ENCODE measurements at regions not wholly inside any gene's neighbourhood (a gene's known extent, or its start where the extent isn't known, plus 50 kb on each side); places are given as distances from the start of the nearest gene placed in this dataset.

DNA sequence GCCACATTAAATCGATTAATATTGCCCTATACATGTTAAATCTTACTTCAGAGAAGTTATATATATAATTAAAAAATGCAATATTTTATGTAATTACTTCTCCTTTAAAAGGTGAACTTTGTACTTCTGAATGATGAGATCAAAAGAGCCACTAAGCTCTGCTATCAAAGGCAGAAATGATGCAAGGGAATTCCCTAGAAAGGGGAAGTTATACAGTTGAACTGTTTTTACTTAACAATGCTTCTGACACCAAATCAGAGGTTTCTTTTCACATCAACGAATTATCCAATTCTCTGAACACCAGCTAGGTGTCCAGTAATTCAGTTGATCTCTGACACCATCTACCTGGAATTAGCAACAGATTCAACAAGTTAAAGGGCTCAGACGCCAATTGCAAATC is 319.9 kb upstream of the TSHZ2 start:
- no peak overlapping the region for H3K27ac ChIP-seq (ENCODE audit: low read length)
- no peaks in the 10 kb centered on the region for H3K4me1 ChIP-seq (ENCODE audit: control insufficient read depth, insufficient read depth, low read length)
- H3K36me3 ChIP-seq (ENCODE audit: control insufficient read depth, insufficient read depth, low read length), result no peaks in the 10 kb centered on the region
- H3K9me3 ChIP-seq (ENCODE audit: control insufficient read depth, insufficient read depth, low read depth, low read length), result no peaks in the 10 kb centered on the region
- in situ Hi-C loops (cut with HindIII; ENCODE audit: low pct_unique_long_range_greater_than_20kb, low sequenced_read_pairs), result no loop called here
- no peak for ATAC-seq
- intact Hi-C loops (cut with micrococcal nuclease; ENCODE audit: unreplicated experiment), result no loop called here
- TF ChIP-seq, protein P1, sequence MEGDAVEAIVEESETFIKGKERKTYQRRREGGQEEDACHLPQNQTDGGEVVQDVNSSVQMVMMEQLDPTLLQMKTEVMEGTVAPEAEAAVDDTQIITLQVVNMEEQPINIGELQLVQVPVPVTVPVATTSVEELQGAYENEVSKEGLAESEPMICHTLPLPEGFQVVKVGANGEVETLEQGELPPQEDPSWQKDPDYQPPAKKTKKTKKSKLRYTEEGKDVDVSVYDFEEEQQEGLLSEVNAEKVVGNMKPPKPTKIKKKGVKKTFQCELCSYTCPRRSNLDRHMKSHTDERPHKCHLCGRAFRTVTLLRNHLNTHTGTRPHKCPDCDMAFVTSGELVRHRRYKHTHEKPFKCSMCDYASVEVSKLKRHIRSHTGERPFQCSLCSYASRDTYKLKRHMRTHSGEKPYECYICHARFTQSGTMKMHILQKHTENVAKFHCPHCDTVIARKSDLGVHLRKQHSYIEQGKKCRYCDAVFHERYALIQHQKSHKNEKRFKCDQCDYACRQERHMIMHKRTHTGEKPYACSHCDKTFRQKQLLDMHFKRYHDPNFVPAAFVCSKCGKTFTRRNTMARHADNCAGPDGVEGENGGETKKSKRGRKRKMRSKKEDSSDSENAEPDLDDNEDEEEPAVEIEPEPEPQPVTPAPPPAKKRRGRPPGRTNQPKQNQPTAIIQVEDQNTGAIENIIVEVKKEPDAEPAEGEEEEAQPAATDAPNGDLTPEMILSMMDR (IDR thresholded peaks at IDR 0.05), result no peak
- TF ChIP-seq TCF7L2 (IDR thresholded peaks at IDR 0.05; ENCODE audit: low read depth, low read length) (no peak), POLR2AphosphoS5 (IDR thresholded peaks at IDR 0.05; ENCODE audit: low read depth, low read length) (no peak), SIN3A (IDR thresholded peaks at IDR 0.05; ENCODE audit: borderline replicate concordance, insufficient read depth, low read depth, low read length) (no peak)
- TF ChIP-seq, protein P2, sequence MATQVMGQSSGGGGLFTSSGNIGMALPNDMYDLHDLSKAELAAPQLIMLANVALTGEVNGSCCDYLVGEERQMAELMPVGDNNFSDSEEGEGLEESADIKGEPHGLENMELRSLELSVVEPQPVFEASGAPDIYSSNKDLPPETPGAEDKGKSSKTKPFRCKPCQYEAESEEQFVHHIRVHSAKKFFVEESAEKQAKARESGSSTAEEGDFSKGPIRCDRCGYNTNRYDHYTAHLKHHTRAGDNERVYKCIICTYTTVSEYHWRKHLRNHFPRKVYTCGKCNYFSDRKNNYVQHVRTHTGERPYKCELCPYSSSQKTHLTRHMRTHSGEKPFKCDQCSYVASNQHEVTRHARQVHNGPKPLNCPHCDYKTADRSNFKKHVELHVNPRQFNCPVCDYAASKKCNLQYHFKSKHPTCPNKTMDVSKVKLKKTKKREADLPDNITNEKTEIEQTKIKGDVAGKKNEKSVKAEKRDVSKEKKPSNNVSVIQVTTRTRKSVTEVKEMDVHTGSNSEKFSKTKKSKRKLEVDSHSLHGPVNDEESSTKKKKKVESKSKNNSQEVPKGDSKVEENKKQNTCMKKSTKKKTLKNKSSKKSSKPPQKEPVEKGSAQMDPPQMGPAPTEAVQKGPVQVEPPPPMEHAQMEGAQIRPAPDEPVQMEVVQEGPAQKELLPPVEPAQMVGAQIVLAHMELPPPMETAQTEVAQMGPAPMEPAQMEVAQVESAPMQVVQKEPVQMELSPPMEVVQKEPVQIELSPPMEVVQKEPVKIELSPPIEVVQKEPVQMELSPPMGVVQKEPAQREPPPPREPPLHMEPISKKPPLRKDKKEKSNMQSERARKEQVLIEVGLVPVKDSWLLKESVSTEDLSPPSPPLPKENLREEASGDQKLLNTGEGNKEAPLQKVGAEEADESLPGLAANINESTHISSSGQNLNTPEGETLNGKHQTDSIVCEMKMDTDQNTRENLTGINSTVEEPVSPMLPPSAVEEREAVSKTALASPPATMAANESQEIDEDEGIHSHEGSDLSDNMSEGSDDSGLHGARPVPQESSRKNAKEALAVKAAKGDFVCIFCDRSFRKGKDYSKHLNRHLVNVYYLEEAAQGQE (IDR thresholded peaks at IDR 0.05; ENCODE audit: insufficient read depth in 1 of 2, low read depth in 2 of 2, low read length in 1 of 2), result no peak
- ChIA-PET CTCF (no interaction called here), POLR2A (no interaction called here)
- no peak overlapping the region for H3K4me3 ChIP-seq (ENCODE audit: low read depth in 2 of 2, low read length in 2 of 2)
- no TSS peak for BruUV-seq (replicated peaks)
- no peaks in the 10 kb centered on the region for H3K27me3 ChIP-seq (ENCODE audit: control insufficient read depth, insufficient read depth, low read length)
- no peak for DNase-seq (ENCODE audit: low read depth, low spot score)

DNA sequence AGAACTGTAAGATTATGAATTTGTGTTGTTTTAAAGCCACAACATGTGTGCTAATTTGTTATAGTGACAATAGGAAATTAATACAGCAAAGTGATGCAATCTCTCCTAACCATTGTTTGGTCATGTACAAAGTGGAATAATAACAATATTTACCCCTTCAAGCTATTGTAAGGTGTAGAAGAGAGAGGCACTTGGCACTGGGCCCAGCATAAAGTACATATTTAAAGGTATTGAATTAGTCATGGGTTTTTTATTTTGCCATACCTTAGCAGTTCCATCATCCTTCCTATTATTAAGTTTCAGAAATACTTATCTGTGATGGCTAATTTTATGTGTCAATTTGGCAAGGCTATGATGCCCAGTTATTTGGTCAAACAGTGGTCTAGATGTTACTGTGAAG is 322.4 kb upstream of the TSHZ2 start:
- TF ChIP-seq TCF7L2 (IDR thresholded peaks at IDR 0.05; ENCODE audit: low read depth, low read length) (no peak), POLR2AphosphoS5 (IDR thresholded peaks at IDR 0.05; ENCODE audit: low read depth, low read length) (no peak), SIN3A (IDR thresholded peaks at IDR 0.05; ENCODE audit: borderline replicate concordance, insufficient read depth, low read depth, low read length) (no peak)
- TF ChIP-seq, protein P1 (IDR thresholded peaks at IDR 0.05), result no peak
- TF ChIP-seq, protein P2 (IDR thresholded peaks at IDR 0.05; ENCODE audit: insufficient read depth in 1 of 2, low read depth in 2 of 2, low read length in 1 of 2), result no peak
- Histone ChIP-seq H3K27ac (ENCODE audit: low read length) (no peak overlapping the region), H3K27me3 (ENCODE audit: control insufficient read depth, insufficient read depth, low read length) (no peaks in the 10 kb centered on the region), H3K4me3 (ENCODE audit: low read depth in 2 of 2, low read length in 2 of 2) (no peak overlapping the region), H3K4me1 (ENCODE audit: control insufficient read depth, insufficient read depth, low read length) (no peaks in the 10 kb centered on the region), H3K36me3 (ENCODE audit: control insufficient read depth, insufficient read depth, low read length) (no peaks in the 10 kb centered on the region), H3K9me3 (ENCODE audit: control insufficient read depth, insufficient read depth, low read depth, low read length) (no peaks in the 10 kb centered on the region)
- DNase-seq (ENCODE audit: low read depth, low spot score), result no peak
- CTCF ChIA-PET, result no interaction called here
- POLR2A ChIA-PET, result no interaction called here
- ATAC-seq, result no peak
- intact Hi-C loops (cut with micrococcal nuclease; ENCODE audit: unreplicated experiment) (no loop called here), in situ Hi-C loops (cut with HindIII; ENCODE audit: low pct_unique_long_range_greater_than_20kb, low sequenced_read_pairs) (no loop called here)
- BruUV-seq (replicated peaks), result no TSS peak
